AG04450 (cell line): ENCODE measurements at regions not wholly inside any gene's neighbourhood (a gene's known extent, or its start where the extent isn't known, plus 50 kb on each side); places are given as distances from the start of the nearest gene placed in this dataset.
"Not testable (repeated sequence)": the region's sequence is repeated elsewhere in the genome, so short reads cannot be mapped to it uniquely, and the experiment has no call there.

Experiments used
- CTCF ChIA-PET: fragments of 300-600, 350-600 bp; formaldehyde crosslinking; extraction: SDS; loops from one replicate; lab custom pipeline; 2022; ENCODE audit warnings: antibody characterized with exemption, inconsistent platforms; lab: Charles Lee
- POLR2A ChIA-PET: fragments of 350-600 bp; formaldehyde crosslinking; extraction: SDS; loops from one replicate; lab custom pipeline; 2021; ENCODE audit warnings: antibody characterized with exemption, inconsistent platforms; lab: Yijun Ruan, JAX
- DNase-seq: peaks from one replicate; pipeline ENCODE4 v3.0.0-alpha.2; 2011; ENCODE audit warnings: low read depth, low spot score
- H3K27ac ChIP-seq: one replicate; pipeline ENCODE4 v1.5.1; 2012; ENCODE audit warnings: low read depth, low read length, control low read depth
- H3K27me3 ChIP-seq: one replicate; pipeline ENCODE4 v1.6.0; 2012; ENCODE audit warnings: low read length; ENCODE audit not compliant: control insufficient read depth, insufficient read depth
- H3K4me3 ChIP-seq: 2 replicates; pipeline ENCODE4 v1.5.1; 2011; ENCODE audit warnings: mild to moderate bottlenecking, low read depth, low read length, control low read depth
- H3K9me3 ChIP-seq: 2 replicates; pipeline ENCODE4 v1.5.1; 2012; ENCODE audit warnings: low read length; ENCODE audit not compliant: control insufficient read depth, insufficient read depth
- TF ChIP-seq, protein P1 (sequence below): IDR thresholded peaks from 2 replicates; pipeline ENCODE4 v1.5.1; 2011; ENCODE audit warnings: low read depth, low read length, control low read depth, inconsistent platforms

DNA sequence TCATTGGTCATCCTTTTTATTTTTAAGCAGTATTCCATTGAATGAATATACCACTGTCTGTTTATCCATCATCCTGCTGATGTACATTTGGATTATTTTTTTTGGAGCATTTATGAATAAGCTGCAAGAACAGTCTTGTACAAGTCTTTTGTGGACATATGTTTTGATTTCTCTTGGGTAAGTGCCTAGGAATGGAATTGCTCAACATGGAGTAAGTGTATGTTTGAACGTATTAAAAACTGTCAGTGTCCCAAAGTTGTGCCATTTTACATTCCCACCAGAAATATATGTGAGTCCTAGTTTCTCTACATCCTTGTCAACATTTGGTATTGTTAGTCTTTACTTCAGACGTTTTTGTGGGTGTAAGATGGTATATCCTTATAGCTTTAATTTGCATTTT lies 287.0 kb upstream of the POF1B start:
- TF ChIP-seq, protein P1, sequence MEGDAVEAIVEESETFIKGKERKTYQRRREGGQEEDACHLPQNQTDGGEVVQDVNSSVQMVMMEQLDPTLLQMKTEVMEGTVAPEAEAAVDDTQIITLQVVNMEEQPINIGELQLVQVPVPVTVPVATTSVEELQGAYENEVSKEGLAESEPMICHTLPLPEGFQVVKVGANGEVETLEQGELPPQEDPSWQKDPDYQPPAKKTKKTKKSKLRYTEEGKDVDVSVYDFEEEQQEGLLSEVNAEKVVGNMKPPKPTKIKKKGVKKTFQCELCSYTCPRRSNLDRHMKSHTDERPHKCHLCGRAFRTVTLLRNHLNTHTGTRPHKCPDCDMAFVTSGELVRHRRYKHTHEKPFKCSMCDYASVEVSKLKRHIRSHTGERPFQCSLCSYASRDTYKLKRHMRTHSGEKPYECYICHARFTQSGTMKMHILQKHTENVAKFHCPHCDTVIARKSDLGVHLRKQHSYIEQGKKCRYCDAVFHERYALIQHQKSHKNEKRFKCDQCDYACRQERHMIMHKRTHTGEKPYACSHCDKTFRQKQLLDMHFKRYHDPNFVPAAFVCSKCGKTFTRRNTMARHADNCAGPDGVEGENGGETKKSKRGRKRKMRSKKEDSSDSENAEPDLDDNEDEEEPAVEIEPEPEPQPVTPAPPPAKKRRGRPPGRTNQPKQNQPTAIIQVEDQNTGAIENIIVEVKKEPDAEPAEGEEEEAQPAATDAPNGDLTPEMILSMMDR: no peak
- Histone ChIP-seq H3K9me3 (no peaks in the 10 kb centered on the region), H3K27ac (no peak overlapping the region), H3K27me3 (no peaks in the 10 kb centered on the region), H3K4me3 (no peak overlapping the region)
- ChIA-PET CTCF (no interaction called here), POLR2A (no interaction called here)
- no peak for DNase-seq

DNA sequence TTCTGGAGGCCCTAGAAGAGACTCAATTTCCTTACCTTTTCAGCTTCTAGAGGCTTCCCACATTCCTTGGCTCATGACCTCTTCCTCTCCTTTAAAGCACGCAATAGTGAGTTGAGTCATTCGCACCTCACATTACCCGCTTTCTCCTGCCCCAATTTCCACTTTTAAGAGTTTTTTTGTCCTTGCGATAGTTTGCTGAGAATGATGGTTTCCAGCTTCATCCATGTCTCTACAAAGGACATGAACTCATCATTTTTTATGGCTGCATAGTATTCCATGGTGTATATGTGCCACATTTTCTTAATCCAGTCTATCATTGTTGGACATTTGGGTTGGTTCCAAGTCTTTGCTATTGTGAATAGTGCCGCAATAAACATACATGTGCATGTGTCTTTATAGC lies 284.5 kb upstream of the POF1B start:
- H3K27ac ChIP-seq, POLR2A ChIA-PET, H3K4me3 ChIP-seq, CTCF ChIA-PET, H3K27me3 ChIP-seq, DNase-seq, H3K9me3 ChIP-seq: not testable (repeated sequence)

DNA sequence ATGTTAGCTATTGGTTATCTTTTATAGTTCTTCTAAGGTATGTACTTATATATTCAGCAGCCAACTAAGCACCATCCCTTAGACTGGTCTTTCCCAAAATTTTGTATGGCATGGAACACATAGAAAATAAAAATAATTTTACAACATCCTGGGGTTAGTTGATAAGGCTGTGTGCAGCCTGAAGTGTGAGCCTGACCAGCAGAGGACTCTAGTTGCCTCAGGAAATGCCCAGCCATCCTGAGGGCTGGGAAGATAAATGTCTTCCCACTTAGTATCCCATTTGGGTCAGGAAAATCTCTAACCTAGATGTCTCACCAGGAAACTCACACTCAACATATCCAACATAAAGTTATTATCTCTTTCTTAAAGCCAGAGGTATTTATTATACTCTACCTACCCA lies 251.4 kb upstream of the POF1B start:
- CTCF ChIA-PET: no interaction called here
- Histone ChIP-seq H3K27ac (no peak overlapping the region), H3K9me3 (no peaks in the 10 kb centered on the region), H3K4me3 (no peak overlapping the region), H3K27me3 (no peaks in the 10 kb centered on the region)
- TF ChIP-seq, protein P1: no peak
- no peak for DNase-seq
- POLR2A ChIA-PET: no interaction called here

DNA sequence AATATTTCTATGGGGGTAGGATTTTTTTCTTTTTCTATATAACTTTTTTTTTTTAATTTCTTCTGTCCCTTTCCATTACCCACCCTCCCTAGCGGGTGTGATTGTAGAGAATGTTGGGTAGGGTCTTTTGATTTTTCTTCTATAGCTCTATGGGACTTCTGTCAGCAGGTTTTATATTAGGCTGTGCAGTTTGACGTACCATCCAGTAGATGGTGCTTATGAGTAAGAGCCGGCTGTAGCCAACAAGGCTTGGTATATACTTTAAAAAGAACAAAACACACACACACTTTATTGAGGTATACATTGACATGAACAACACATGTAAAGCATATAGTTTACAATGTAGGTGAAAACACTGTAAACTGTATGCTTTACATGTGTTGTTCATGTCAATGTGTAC lies 247.9 kb upstream of the POF1B start:
- Histone ChIP-seq H3K27me3 (no peaks in the 10 kb centered on the region), H3K4me3 (no peak overlapping the region), H3K9me3 (no peaks in the 10 kb centered on the region), H3K27ac (no peak overlapping the region)
- DNase-seq: no peak
- CTCF ChIA-PET: no interaction called here
- TF ChIP-seq, protein P1: no peak
- POLR2A ChIA-PET: no interaction called here

DNA sequence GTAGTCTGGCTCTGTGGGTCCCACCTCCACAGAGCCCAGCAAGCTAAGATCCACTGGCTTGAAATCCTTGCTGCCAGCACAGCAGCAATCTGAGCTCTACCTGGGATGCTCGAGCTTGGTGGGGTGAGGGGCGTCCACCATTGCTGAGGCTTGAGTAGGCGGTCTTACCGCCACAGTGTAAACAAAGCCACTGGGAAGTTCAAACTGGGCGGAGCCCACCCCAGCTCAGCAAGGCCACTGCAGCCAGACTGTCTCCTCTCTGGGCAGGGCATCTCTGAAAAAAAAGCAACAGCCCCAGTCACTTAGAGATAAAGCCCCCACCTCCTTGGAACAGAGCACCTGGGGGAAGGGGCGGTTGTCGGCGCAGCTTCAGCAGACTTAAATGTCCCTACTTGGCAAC lies 243.2 kb upstream of the POF1B start:
- Histone ChIP-seq H3K4me3 (no peak overlapping the region), H3K27me3 (no peaks in the 10 kb centered on the region), H3K27ac (no peak overlapping the region), H3K9me3 (peaks cover 3% of the 10 kb centered on the region; the same call in 1 of the 2 replicates)
- ChIA-PET POLR2A (no interaction called here), CTCF (no interaction called here)
- DNase-seq: no peak
- TF ChIP-seq, protein P1: no peak

DNA sequence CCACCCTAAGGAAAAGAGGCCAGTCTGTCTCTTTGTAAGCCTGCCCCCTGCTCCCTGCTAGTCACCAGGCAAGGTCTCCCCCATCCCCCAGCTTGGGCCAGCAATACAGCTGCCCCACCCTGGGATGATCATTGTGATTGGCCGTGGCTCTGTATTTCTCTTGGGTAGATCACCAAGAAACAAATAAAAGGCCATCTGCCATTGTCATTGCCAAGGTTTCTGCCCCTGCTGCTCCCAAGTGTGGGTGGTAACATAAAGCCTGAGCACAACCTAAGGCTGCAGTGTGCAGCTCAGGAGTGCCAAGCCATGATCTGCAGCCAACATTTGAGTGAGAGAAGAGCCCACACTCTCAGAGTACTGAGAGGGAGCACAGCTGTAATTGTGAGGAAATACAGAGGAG lies 241.0 kb upstream of the POF1B start:
- H3K27me3 ChIP-seq: no peaks in the 10 kb centered on the region
- H3K27ac ChIP-seq: no peak overlapping the region
- POLR2A ChIA-PET: no interaction called here
- no peak for DNase-seq
- CTCF ChIA-PET: no interaction called here
- TF ChIP-seq, protein P1: no peak
- H3K9me3 ChIP-seq: peaks cover 3% of the 10 kb centered on the region; the same call in 1 of the 2 replicates
- H3K4me3 ChIP-seq: no peak overlapping the region
